ENCODE measurements at regions not wholly inside any gene's neighbourhood (a gene's known extent, or its start where the extent isn't known, plus 50 kb on each side); places are given as distances from the start of the nearest gene placed in this dataset.

- no peaks in the 10 kb centered on the region for H3K9me3 ChIP-seq
- intact Hi-C loops (cut with DNase I) = no loop called here
- no peak overlapping the region for H3K4me3 ChIP-seq
- TF ChIP-seq CTCF (IDR thresholded peaks at IDR 0.05) = no peak
- H3K27me3 ChIP-seq (ENCODE audit: insufficient read depth in 3 of 3, low read length in 2 of 3) = no peaks in the 10 kb centered on the region
- H3K27ac ChIP-seq = no peak overlapping the region
- H3K4me1 ChIP-seq = no peaks in the 10 kb centered on the region
- H3K36me3 ChIP-seq (ENCODE audit: insufficient read depth in 1 of 2, low read depth in 1 of 2) = no peaks in the 10 kb centered on the region
- DNase-seq = no peak
- 57 to 76% (median 73%) methylated on average over 2 of the region's 2 CpGs for WGBS, 3 donors
- ATAC-seq = no peak
Measured at GRCh38 chr2:41703123-41703522, 344.7 kb upstream of the PKDCC start.

GRCh38 chr2:41705634-41706033 lies 342.2 kb upstream of the PKDCC start:
- Histone ChIP-seq H3K36me3 (ENCODE audit: insufficient read depth in 1 of 2, low read depth in 1 of 2) (no peaks in the 10 kb centered on the region), H3K4me3 (no peak overlapping the region), H3K27me3 (ENCODE audit: insufficient read depth in 3 of 3, low read length in 2 of 3) (no peaks in the 10 kb centered on the region), H3K9me3 (no peaks in the 10 kb centered on the region), H3K27ac (no peak overlapping the region), H3K4me1 (no peaks in the 10 kb centered on the region)
- intact Hi-C loops (cut with DNase I) = no loop called here
- TF ChIP-seq CTCF (IDR thresholded peaks at IDR 0.05) = no peak
- no peak for DNase-seq
- 81 to 90% (median 88%) methylated on average over 4 of the region's 4 CpGs for WGBS, 3 donors
- no peak for ATAC-seq

GRCh38 chr2:41706286-41706685 lies 341.5 kb upstream of the PKDCC start:
- Histone ChIP-seq H3K4me1 (no peaks in the 10 kb centered on the region), H3K27ac (no peak overlapping the region), H3K36me3 (ENCODE audit: insufficient read depth in 1 of 2, low read depth in 1 of 2) (no peaks in the 10 kb centered on the region), H3K27me3 (ENCODE audit: insufficient read depth in 3 of 3, low read length in 2 of 3) (no peaks in the 10 kb centered on the region), H3K4me3 (no peak overlapping the region), H3K9me3 (no peaks in the 10 kb centered on the region)
- ATAC-seq = no peak
- no peak for TF ChIP-seq CTCF (IDR thresholded peaks at IDR 0.05)
- no peak for DNase-seq
- intact Hi-C loops (cut with DNase I) = no loop called here
- WGBS, 3 donors = 29 to 56% (median 40%) methylated on average over 2 of the region's 2 CpGs

GRCh38 chr2:41707790-41708451 lies 339.9 kb upstream of the PKDCC start:
- Histone ChIP-seq H3K27me3 (ENCODE audit: insufficient read depth in 3 of 3, low read length in 2 of 3) (no peaks in the 10 kb centered on the region), H3K27ac (no peak overlapping the region), H3K9me3 (no peaks in the 10 kb centered on the region), H3K4me3 (no peak overlapping the region), H3K36me3 (ENCODE audit: insufficient read depth in 1 of 2, low read depth in 1 of 2) (no peaks in the 10 kb centered on the region), H3K4me1 (no peaks in the 10 kb centered on the region)
- no peak for TF ChIP-seq CTCF (IDR thresholded peaks at IDR 0.05)
- intact Hi-C loops (cut with DNase I) = no loop called here
- 91 to 93% (median 92%) methylated on average over 10 of the region's 10 CpGs for WGBS, 3 donors
- ATAC-seq (no peak), DNase-seq (no peak)
